Central memory CD4-positive, alpha-beta T cell (primary cell): ENCODE measurements at regions not wholly inside any gene's neighbourhood (a gene's known extent, or its start where the extent isn't known, plus 50 kb on each side); places are given as distances from the start of the nearest gene placed in this dataset.
"Not testable (repeated sequence)": the region's sequence is repeated elsewhere in the genome, so short reads cannot be mapped to it uniquely, and the experiment has no call there.

ENCODE experiments used
- DNase-seq: peaks from one replicate; pipeline ENCODE4 v3.0.0; 2022

DNA sequence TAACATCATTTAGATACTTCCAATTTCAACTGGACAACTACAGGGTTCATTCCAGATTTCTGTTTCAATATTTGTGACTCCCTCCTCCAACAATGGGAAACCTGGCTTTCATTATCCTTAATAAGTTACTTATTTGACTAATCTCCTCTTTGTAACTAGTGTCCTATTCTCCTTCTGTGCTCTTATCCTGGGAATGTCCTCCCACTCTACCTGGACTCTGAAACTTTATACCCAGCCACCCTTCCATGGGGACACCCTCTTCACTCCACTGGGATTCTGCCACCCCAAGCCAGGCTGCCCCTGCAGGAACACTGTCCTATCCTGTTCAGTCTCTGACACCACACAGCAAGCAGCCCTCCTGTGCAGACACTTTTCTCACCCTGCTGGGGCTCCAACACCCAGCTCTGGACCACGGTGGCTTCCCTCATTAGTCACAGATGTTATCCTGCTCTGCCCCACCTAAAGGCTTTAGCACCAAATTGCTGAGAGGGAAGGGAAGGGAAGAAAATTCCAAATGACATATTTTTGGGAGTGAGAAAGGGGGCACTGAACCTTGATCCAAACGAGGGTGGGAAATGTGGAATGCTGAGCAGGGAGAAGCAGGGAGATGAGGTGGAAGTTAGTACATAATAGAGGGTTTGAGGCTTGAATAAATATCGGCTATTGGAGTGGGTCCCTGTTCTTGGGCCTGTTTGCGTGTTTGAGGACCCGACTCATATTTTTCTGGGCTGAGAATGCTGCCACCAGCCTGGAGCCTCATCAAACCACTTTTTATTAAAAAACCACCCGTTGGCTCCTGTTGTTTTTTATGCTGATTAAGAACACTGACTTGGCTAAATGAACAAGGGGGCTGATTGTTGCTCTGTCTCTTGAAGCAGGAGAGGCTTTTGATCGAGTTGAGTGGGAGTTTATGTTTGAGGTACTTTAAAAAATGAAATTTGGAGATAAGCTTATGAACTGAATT lies 54.0 kb upstream of the AKIRIN2 start:
- DNase-seq = no peak

DNA sequence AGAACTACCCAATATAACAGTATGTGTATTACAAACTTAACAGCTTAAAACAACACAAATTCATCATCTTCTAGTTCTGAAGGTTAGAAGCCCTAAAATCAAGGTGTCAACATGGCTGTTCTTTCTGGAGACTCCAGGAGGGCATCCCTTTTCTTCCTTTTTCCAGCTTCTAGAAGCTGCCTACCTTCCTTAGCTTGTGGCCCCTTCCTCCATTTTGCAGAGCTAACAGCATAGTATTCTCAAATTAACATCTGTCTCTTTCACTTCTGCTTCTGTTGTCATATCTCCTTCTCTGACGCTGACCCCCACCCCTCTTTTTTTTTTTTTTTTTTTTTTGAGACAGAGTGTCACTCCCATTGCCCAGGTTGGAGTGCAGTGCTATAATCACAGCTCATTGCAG lies 52.8 kb upstream of the AKIRIN2 start:
- no peak for DNase-seq

DNA sequence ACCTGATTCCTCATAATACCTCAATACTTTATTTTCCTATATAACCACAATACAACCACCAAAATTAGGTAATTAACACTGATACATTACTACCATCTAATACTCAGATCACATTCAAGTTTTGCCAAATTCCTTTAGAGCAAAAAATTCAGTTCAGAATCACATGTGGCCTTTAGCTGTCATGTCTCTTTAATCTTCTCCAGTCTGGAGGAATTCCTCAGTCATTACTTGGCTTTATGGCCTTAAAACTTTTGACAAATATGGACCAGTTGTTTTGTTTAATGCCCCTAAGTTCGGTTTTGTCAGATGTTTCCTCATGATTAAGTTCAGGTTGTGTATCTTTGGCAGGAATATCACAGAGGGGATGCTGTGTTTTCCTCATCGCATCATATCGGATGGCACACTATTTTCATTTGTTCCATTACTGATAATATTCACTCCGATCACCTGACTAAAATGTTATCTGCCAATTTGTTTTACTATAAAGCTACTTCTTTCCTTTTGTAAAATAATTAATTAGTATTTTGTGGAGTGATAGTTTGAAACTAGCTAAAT lies 51.2 kb upstream of the AKIRIN2 start:
- DNase-seq = no peak

DNA sequence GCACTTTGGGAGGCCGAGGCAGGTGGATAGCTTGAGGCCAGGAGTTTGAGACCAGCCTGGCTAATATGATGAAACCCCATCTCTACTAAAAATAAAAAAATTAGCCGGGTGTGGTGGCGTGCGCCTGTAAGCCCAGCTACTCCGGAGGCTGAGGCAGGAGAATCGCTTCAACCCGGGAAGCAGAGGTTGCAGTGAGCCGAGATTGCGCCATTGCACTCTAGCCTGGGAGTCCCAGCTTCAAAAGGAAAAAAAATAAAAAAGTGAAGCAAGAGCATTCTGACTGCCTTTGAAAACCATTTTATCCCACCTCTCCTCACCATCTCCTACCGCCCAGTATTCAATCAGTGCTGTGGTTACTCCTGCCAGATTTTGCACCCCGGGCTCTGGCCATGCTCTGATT lies 50.5 kb upstream of the AKIRIN2 start:
- DNase-seq = not testable (repeated sequence)
